Astrocyte of the spinal cord (primary cell): ENCODE measurements at regions not wholly inside any gene's neighbourhood (a gene's known extent, or its start where the extent isn't known, plus 50 kb on each side); places are given as distances from the start of the nearest gene placed in this dataset.

Source experiments
- DNase-seq: peaks from one replicate; pipeline ENCODE4 v3.0.0; 2011; ENCODE audit warnings: low read depth, low spot score
- H3K4me3 ChIP-seq: 2 replicates; pipeline ENCODE4 v1.5.1; 2011; ENCODE audit warnings: low read depth, mild to moderate bottlenecking, low read length, moderate library complexity
- CTCF ChIP-seq: IDR thresholded peaks from 2 replicates; pipeline ENCODE4 v1.5.1; 2012; ENCODE audit warnings: low read depth, mild to moderate bottlenecking, low read length, inconsistent platforms
- in situ Hi-C: cut with HindIII; loops from 2 replicates; pipeline ENCODE4 v1.10.0; 2017; ENCODE audit warnings: low sequenced_read_pairs

GRCh38 chr10:94069884-94070283 is 76.2 kb downstream of the PLCE1 start:
- no peak overlapping the region for H3K4me3 ChIP-seq
- no peak for DNase-seq
- in situ Hi-C loops: no loop called here
- TF ChIP-seq CTCF: no peak

GRCh38 chr10:94074462-94074861 is 80.7 kb downstream of the PLCE1 start:
- no peak for DNase-seq
- in situ Hi-C loops: no loop called here
- TF ChIP-seq CTCF: no peak

GRCh38 chr10:94075506-94075905 is 81.8 kb downstream of the PLCE1 start:
- in situ Hi-C loops: no loop called here
- no peak overlapping the region for H3K4me3 ChIP-seq
- no peak for TF ChIP-seq CTCF
- DNase-seq: no peak

More at GRCh38 chr10:94074462-94074861, 80.7 kb downstream of the PLCE1 start:
- H3K4me3 ChIP-seq: no peak overlapping the region

- in situ Hi-C loops: no loop called here
- peak; percentile 81 for DNase-seq
- TF ChIP-seq CTCF: peak; percentile 59
Measured at GRCh38 chr10:94076325-94076841, 82.7 kb downstream of the PLCE1 start.

GRCh38 chr10:94077042-94077441 is 83.3 kb downstream of the PLCE1 start:
- no peak for TF ChIP-seq CTCF
- in situ Hi-C loops: no loop called here
- no peak for DNase-seq
- no peak overlapping the region for H3K4me3 ChIP-seq

More at GRCh38 chr10:94076325-94076841, 82.7 kb downstream of the PLCE1 start:
- H3K4me3 ChIP-seq: no peak overlapping the region

- no peak for TF ChIP-seq CTCF
- DNase-seq: no peak
- in situ Hi-C loops: no loop called here
- H3K4me3 ChIP-seq: no peak overlapping the region
Measured at GRCh38 chr10:94080108-94080507, 86.4 kb downstream of the PLCE1 start.
